Left lung (tissue), 4 donors: ENCODE measurements at regions not wholly inside any gene's neighbourhood (a gene's known extent, or its start where the extent isn't known, plus 50 kb on each side); places are given as distances from the start of the nearest gene placed in this dataset.

ENCODE experiments used
- ATAC-seq: fragments of 200-7000 bp; cut with Tn5 transposase; one replicate; pipeline ENCODE4 v1.9.1; 2020; ENCODE audit warnings: moderate library complexity
- DNase-seq, 4 donors: peaks; one replicate each; pipeline ENCODE4 v3.0.0-alpha.2; 2013 to 2020
- H3K27ac ChIP-seq, 2 donors: fragments of 200-600 bp; sonication (generic) in 1 of 2; one replicate each; pipeline versions ENCODE4 v1.5.0 to v1.8.0; 2020 to 2021
- H3K27me3 ChIP-seq, 2 donors: fragments of 200-600 bp; sonication (generic) in 1 of 2; one replicate each; pipeline versions ENCODE4 v1.5.0 to v1.8.0; 2020 to 2021
- H3K36me3 ChIP-seq, 2 donors: fragments of 200-600 bp; sonication (generic) in 1 of 2; one replicate each; pipeline versions ENCODE4 v1.5.0 to v1.8.0; 2020 to 2021
- H3K4me1 ChIP-seq, 2 donors: fragments of 200-600 bp; one replicate each; pipeline ENCODE4 v1.8.0; 2021
- H3K4me3 ChIP-seq, 2 donors: fragments of 200-600 bp; sonication (generic) in 1 of 2; one replicate each; pipeline versions ENCODE4 v1.5.0 to v1.8.0; 2020 to 2021; ENCODE audit warnings: mild to moderate bottlenecking in 1 of 2
- H3K9me3 ChIP-seq, 2 donors: fragments of 200-600 bp; sonication (generic) in 1 of 2; one replicate each; pipeline versions ENCODE4 v1.5.0 to v1.8.0; 2020 to 2021
- CTCF ChIP-seq, 2 donors: fragments of 200-600 bp; sonication (generic) in 1 of 2; IDR thresholded peaks; one replicate each; pipeline versions ENCODE4 v1.5.0 to v1.8.0; 2021; ENCODE audit warnings: antibody characterized with exemption in 2 of 2
- intact Hi-C, 2 donors: fragments of 100-400 bp; cut with DNase I; formaldehyde crosslinking; loops; one replicate each; pipeline versions ENCODE4 v1.11.2 to v1.14.2; 2022
- donor health status: DM: no; HTN: yes; CAD: no.
- donor health status: DM: no; HTN: no; CAD: no.

GRCh38 chr18:53677480-53677879 is 547.0 kb downstream of the MBD2 start:
- Histone ChIP-seq H3K4me3 (no peak overlapping the region), H3K36me3 (no peaks in the 10 kb centered on the region), H3K27ac (no peak overlapping the region), H3K4me1 (no peaks in the 10 kb centered on the region), H3K27me3 (no peaks in the 10 kb centered on the region), H3K9me3 (no peaks in the 10 kb centered on the region)
- TF ChIP-seq CTCF (IDR thresholded peaks at IDR 0.05): no peak
- intact Hi-C loops: no loop called here
- DNase-seq (no peak), ATAC-seq (no peak)

- Histone ChIP-seq H3K27ac (no peak overlapping the region), H3K4me3 (no peak overlapping the region), H3K9me3 (peaks cover 0 to 33% of the 10 kb centered on the region in 2 donors), H3K27me3 (no peaks in the 10 kb centered on the region), H3K4me1 (no peaks in the 10 kb centered on the region), H3K36me3 (no peaks in the 10 kb centered on the region)
- intact Hi-C loops: no loop called here
- no peak for DNase-seq
- no peak for TF ChIP-seq CTCF (IDR thresholded peaks at IDR 0.05)
- no peak for ATAC-seq
Measured at GRCh38 chr18:53665701-53666100, 558.8 kb downstream of the MBD2 start.

- intact Hi-C loops: no loop called here
- DNase-seq: no peak
- TF ChIP-seq CTCF (IDR thresholded peaks at IDR 0.05): no peak
- H3K4me1 ChIP-seq: no peaks in the 10 kb centered on the region
- no peak overlapping the region for H3K27ac ChIP-seq
- H3K36me3 ChIP-seq: no peaks in the 10 kb centered on the region
- peaks cover 0 to 33% of the 10 kb centered on the region in 2 donors for H3K9me3 ChIP-seq
- no peaks in the 10 kb centered on the region for H3K27me3 ChIP-seq
- no peak overlapping the region for H3K4me3 ChIP-seq
- ATAC-seq: no peak
Measured at GRCh38 chr18:53664575-53664974, 559.9 kb downstream of the MBD2 start.

- no peak for TF ChIP-seq CTCF (IDR thresholded peaks at IDR 0.05)
- intact Hi-C loops: no loop called here
- peaks cover 0 to 23% of the 10 kb centered on the region in 2 donors for H3K9me3 ChIP-seq
- no peaks in the 10 kb centered on the region for H3K36me3 ChIP-seq
- no peak for DNase-seq
- no peaks in the 10 kb centered on the region for H3K27me3 ChIP-seq
- H3K4me3 ChIP-seq: no peak overlapping the region
- no peak for ATAC-seq
- no peaks in the 10 kb centered on the region for H3K4me1 ChIP-seq
- H3K27ac ChIP-seq: no peak overlapping the region
Measured at GRCh38 chr18:53660306-53660705, 564.2 kb downstream of the MBD2 start.

GRCh38 chr18:53657257-53657656 is 567.2 kb downstream of the MBD2 start:
- H3K4me3 ChIP-seq: no peak overlapping the region
- DNase-seq (no peak), ATAC-seq (no peak)
- TF ChIP-seq CTCF (IDR thresholded peaks at IDR 0.05): no peak
- no peaks in the 10 kb centered on the region for H3K36me3 ChIP-seq
- peaks cover 0 to 14% of the 10 kb centered on the region in 2 donors for H3K9me3 ChIP-seq
- intact Hi-C loops: no loop called here
- no peaks in the 10 kb centered on the region for H3K4me1 ChIP-seq
- H3K27ac ChIP-seq: no peak overlapping the region
- no peaks in the 10 kb centered on the region for H3K27me3 ChIP-seq
